K562 (cell line): ENCODE measurements at regions not wholly inside any gene's neighbourhood (a gene's known extent, or its start where the extent isn't known, plus 50 kb on each side); places are given as distances from the start of the nearest gene placed in this dataset.

Source experiments
- ATAC-seq: fragments of 200-7000 bp; cut with Tn5 transposase; 3 replicates; pipeline ENCODE4 v1.9.1; 2020; ENCODE audit warnings: moderate library complexity
- BruUV-seq: library from RNA; stranded (reverse); fragments of 400-500 nt; replicated peaks from 2 replicates; lab custom pipeline; 2021; lab: Mats Ljungman, UMichigan
- CTCF ChIA-PET: fragments of 300-600 bp; formaldehyde crosslinking; extraction: SDS; loops from one replicate; lab custom pipeline; 2021; ENCODE audit warnings: low intra/inter-chr PET ratio; lab: Yijun Ruan, JAX
- POLR2A ChIA-PET: fragments of 300-600, 350-650 bp; sonication (Branson Sonifier 250); formaldehyde crosslinking; extraction: SDS; loops from one replicate; lab custom pipeline; 2021; ENCODE audit warnings: antibody characterized with exemption, inconsistent platforms; lab: Yijun Ruan, JAX
- DNase-seq, 4 experiments: peaks; one replicate each; pipeline versions ENCODE4 v3.0.0 to v3.0.0-alpha.2; 2011 to 2018; ENCODE audit warnings: low spot score in 3 of 4, mixed read lengths in 3 of 4; ENCODE audit errors: extremely low read depth in 1 of 4
- FAIRE-seq: peaks from 2 replicates; lab custom pipeline; 2011; peaks lifted over from hg19 to GRCh38; lab: Jason Lieb, UNC
- H2AFZ ChIP-seq: 2 replicates; pipeline ENCODE4 v1.6.0; 2011; ENCODE audit warnings: low read depth, low read length, control low read depth, inconsistent platforms
- H3K27ac ChIP-seq: fragments of 200-600 bp; 3 replicates; pipeline ENCODE4 v1.8.0; 2011; ENCODE audit warnings: low read depth, mild to moderate bottlenecking, control low read depth, inconsistent platforms, low read length, moderate library complexity, mixed read lengths; ENCODE audit errors: extremely low read depth
- H3K27me3 ChIP-seq, 2 experiments: fragments of 300-600 bp in 1 of 2; 2 replicates in 1 of 2; 3 replicates in 1 of 2; pipeline versions ENCODE4 v1.6.0 to v1.8.0; 2011; ENCODE audit warnings: inconsistent platforms in 2 of 2, low read length in 2 of 2, mild to moderate bottlenecking in 1 of 2, mixed read lengths in 1 of 2, moderate library complexity in 1 of 2; ENCODE audit not compliant: control insufficient read depth in 2 of 2, insufficient read depth in 2 of 2
- H3K36me3 ChIP-seq: fragments of 300-600 bp; 3 replicates; pipeline ENCODE4 v1.8.0; 2011; ENCODE audit warnings: mild to moderate bottlenecking, low read length, inconsistent platforms; ENCODE audit not compliant: control insufficient read depth, insufficient read depth
- H3K4me1 ChIP-seq, 2 experiments: fragments of 200-600 bp in 1 of 2; replicated peaks in 1 of 2; 2 replicates in 1 of 2; 3 replicates in 1 of 2; pipeline versions ENCODE4 v1.5.1 to v1.8.0; 2011; ENCODE audit warnings: inconsistent platforms in 2 of 2, low read length in 2 of 2, mild to moderate bottlenecking in 1 of 2, mixed read lengths in 1 of 2, moderate library complexity in 1 of 2; ENCODE audit not compliant: control insufficient read depth in 2 of 2, insufficient read depth in 2 of 2
- H3K4me2 ChIP-seq: 2 replicates; pipeline ENCODE4 v1.6.1; 2011; ENCODE audit warnings: low read length, control low read depth, inconsistent platforms, mixed read lengths; ENCODE audit not compliant: insufficient read depth
- H3K4me3 ChIP-seq: fragments of 200-600 bp; sonication (generic), shearing (Covaris generic); 2 replicates; pipeline ENCODE4 v1.5.1; 2016; ENCODE audit warnings: control low read depth, inconsistent platforms
- H3K79me2 ChIP-seq: fragments of 200-600 bp; 3 replicates; pipeline ENCODE4 v1.8.0; 2011; ENCODE audit warnings: low read length, inconsistent platforms; ENCODE audit not compliant: control insufficient read depth, insufficient read depth
- H3K9ac ChIP-seq, 2 experiments: 2 replicates each; pipeline versions ENCODE4 v1.6.0 to v1.6.1; 2011; ENCODE audit warnings: low read depth in 2 of 2, low read length in 2 of 2, control low read depth in 1 of 2, inconsistent platforms in 1 of 2, mild to moderate bottlenecking in 1 of 2, mixed read lengths in 1 of 2; ENCODE audit not compliant: insufficient read depth in 1 of 2
- H3K9me1 ChIP-seq: one replicate; pipeline ENCODE4 v1.6.0; 2011; ENCODE audit warnings: inconsistent platforms, mild to moderate bottlenecking, low read length, moderate library complexity; ENCODE audit not compliant: control insufficient read depth, insufficient read depth
- H3K9me3 ChIP-seq: replicated peaks from 2 replicates; pipeline ENCODE4 v1.5.1; 2011; ENCODE audit warnings: low read depth, low read length, inconsistent platforms; ENCODE audit not compliant: control insufficient read depth, insufficient read depth
- H4K20me1 ChIP-seq: replicated peaks from 2 replicates; pipeline ENCODE4 v1.6.1; 2011; ENCODE audit warnings: low read length, inconsistent platforms, mixed read lengths; ENCODE audit not compliant: control insufficient read depth, insufficient read depth
- BACH1 ChIP-seq: fragments of 200-800 bp; sonication (Bioruptor generic); IDR thresholded peaks from 2 replicates; pipeline ENCODE4 v1.6.1; 2016; ENCODE audit warnings: missing genetic modification characterization, missing compliant biosample characterization
- BCLAF1 ChIP-seq, 2 experiments: fragments of 450-650 bp in 1 of 2; IDR thresholded peaks; 2 replicates each; pipeline ENCODE4 v1.6.1; 2011 to 2017; ENCODE audit warnings: low read depth in 2 of 2, antibody characterized with exemption in 1 of 2, borderline replicate concordance in 1 of 2, low read length in 1 of 2, mild to moderate bottlenecking in 1 of 2, mixed read lengths in 1 of 2; ENCODE audit not compliant: control insufficient read depth in 1 of 2
- BMI1 ChIP-seq: fragments of 150-350 bp; IDR thresholded peaks from 2 replicates; pipeline ENCODE4 v1.6.1; 2014; ENCODE audit warnings: low read length
- CHAMP1 ChIP-seq: fragments of 450-650 bp; IDR thresholded peaks from 2 replicates; pipeline ENCODE4 v1.6.1; 2016; ENCODE audit warnings: mild to moderate bottlenecking
- ETS2 ChIP-seq: IDR thresholded peaks from 2 replicates; pipeline ENCODE4 v1.6.1; 2016; ENCODE audit warnings: borderline replicate concordance, missing genetic modification characterization, mild to moderate bottlenecking, moderate library complexity, missing compliant biosample characterization; ENCODE audit not compliant: poor library complexity, severe bottlenecking
- FUS ChIP-seq: fragments of 200-400 bp; formaldehyde crosslinking; optimal IDR thresholded peaks from 2 replicates; pipeline ENCODE3; 2017; ENCODE audit warnings: low read depth, low read length
- GATAD2A ChIP-seq: fragments of 450-650 bp; IDR thresholded peaks from 2 replicates; pipeline ENCODE4 v1.6.1; 2017
- GTF2B ChIP-seq: IDR thresholded peaks from 2 replicates; pipeline ENCODE4 v1.6.1; 2011; ENCODE audit not compliant: insufficient read length; ENCODE audit errors: extremely low read depth
- HIVEP1 ChIP-seq: fragments of 250-450 bp; sonication (Bioruptor Pico); IDR thresholded peaks from 2 replicates; pipeline ENCODE4 v1.4.0; 2020; ENCODE audit warnings: mild to moderate bottlenecking
- KLF6 ChIP-seq: fragments of 250-450 bp; sonication (Bioruptor Pico); IDR thresholded peaks from 2 replicates; pipeline ENCODE4 v1.4.0; 2020; ENCODE audit warnings: mild to moderate bottlenecking, moderate library complexity, borderline replicate concordance
- MCM2 ChIP-seq: fragments of 450-650 bp; IDR thresholded peaks from 2 replicates; pipeline ENCODE4 v1.6.1; 2017; ENCODE audit warnings: low read depth, mild to moderate bottlenecking
- RBM14 ChIP-seq: fragments of 200-400 bp; formaldehyde crosslinking; IDR thresholded peaks from 2 replicates; pipeline ENCODE4 v1.6.1; 2018; ENCODE audit warnings: low read depth, mild to moderate bottlenecking, low read length, moderate library complexity, borderline replicate concordance; ENCODE audit not compliant: insufficient read depth
- RHOXF2B ChIP-seq: fragments of 250-450 bp; sonication (Bioruptor Pico); conservative IDR thresholded peaks from 2 replicates; pipeline ENCODE4 v1.5.1; 2021
- SAFB ChIP-seq: fragments of 200-400 bp; formaldehyde crosslinking; IDR thresholded peaks from 2 replicates; pipeline ENCODE4 v1.6.1; 2017; ENCODE audit warnings: low read depth, low read length, borderline replicate concordance
- ZBTB8A ChIP-seq: fragments of 450-650 bp; IDR thresholded peaks from 2 replicates; pipeline ENCODE4 v1.6.1; 2018; ENCODE audit warnings: mild to moderate bottlenecking, moderate library complexity; ENCODE audit not compliant: partially characterized antibody
- ZNF644 ChIP-seq: fragments of 200-800 bp; sonication (Bioruptor generic); IDR thresholded peaks from 2 replicates; pipeline ENCODE4 v1.6.1; 2016; ENCODE audit warnings: low read depth, missing genetic modification characterization, missing compliant biosample characterization
- ZNF668 ChIP-seq: fragments of 250-450 bp; sonication (Bioruptor Pico); IDR thresholded peaks from 2 replicates; pipeline ENCODE4 v1.8.0; 2022; ENCODE audit warnings: mild to moderate bottlenecking, inconsistent platforms
- WGBS: fragments of 100-300 bp; shearing (Covaris generic); methylation state at CpG from one replicate; pipeline ENCODE4 v1.1.6; 2016; ENCODE audit warnings: low coverage, mixed read lengths; ENCODE audit not compliant: insufficient coverage; ENCODE audit errors: missing lambda C conversion rate; 5-methylcytosine and 5-hydroxymethylcytosine counted together
- in situ Hi-C: fragments of 300-500 bp; cut with MboI; formaldehyde crosslinking; loops from 4 replicates; pipeline ENCODE4 v1.15.0; 2018; ENCODE audit warnings: inconsistent platforms, mixed read lengths
- intact Hi-C: fragments of 100-400 bp; cut with micrococcal nuclease; formaldehyde crosslinking; loops from 2 replicates; pipeline ENCODE4 v1.14.2; 2022

- no peak overlapping the region for H3K4me2 ChIP-seq
- no peak overlapping the region for H2AFZ ChIP-seq
- H3K27me3 ChIP-seq, result peaks cover 39 to 60% of the 10 kb centered on the region in 2 experiments
- no peaks in the 10 kb centered on the region for H3K9me3 ChIP-seq
- TF ChIP-seq CHAMP1, result no peak
- no peak for TF ChIP-seq GATAD2A
- no peak for TF ChIP-seq KLF6
- TF ChIP-seq ZNF644 (tag), result no peak
- TF ChIP-seq BCLAF1 (IDR thresholded peaks at IDR 0.05; ENCODE audit: borderline replicate concordance in 1 of 2, control insufficient read depth in 1 of 2, low read depth in 2 of 2, low read length in 1 of 2), result no peak
- no peak for TF ChIP-seq FUS
- no peak for TF ChIP-seq ETS2
- no peak for TF ChIP-seq ZNF668 (CRISPR knock-in tag)
- no peak for TF ChIP-seq RHOXF2B (CRISPR knock-in tag)
- no peak for TF ChIP-seq SAFB
- no peak for TF ChIP-seq GTF2B
- no peak for TF ChIP-seq MCM2
- no peak for TF ChIP-seq RBM14
- TF ChIP-seq ZBTB8A, result no peak
- no peak for TF ChIP-seq BMI1
- no peak for TF ChIP-seq BACH1 (tag)
- no peak for TF ChIP-seq HIVEP1
- 0% methylated on average over 2 of the region's 2 CpGs for WGBS
- H3K4me1 ChIP-seq, result no peaks in the 10 kb centered on the region; a peak in 1 of 5 replicates
- no peak for DNase-seq
- no peaks in the 10 kb centered on the region for H3K36me3 ChIP-seq
- ChIA-PET POLR2A (no interaction called here), CTCF (no interaction called here)
- no peak for ATAC-seq
- in situ Hi-C loops (no loop called here), intact Hi-C loops (no loop called here)
- no peak overlapping the region for H3K27ac ChIP-seq
- H4K20me1 ChIP-seq, result no peaks in the 10 kb centered on the region
- FAIRE-seq, result no peak
- no TSS peak for BruUV-seq
- no peak overlapping the region for H3K4me3 ChIP-seq
- H3K9ac ChIP-seq, result no peak overlapping the region
- no peaks in the 10 kb centered on the region for H3K79me2 ChIP-seq
- H3K9me1 ChIP-seq, result no peaks in the 10 kb centered on the region
These were observed 64.9 kb upstream of the SHH start for GRCh38 chr7:155877167-155877566.
